CD4-positive, alpha-beta T cell (primary cell): ENCODE measurements at regions not wholly inside any gene's neighbourhood (a gene's known extent, or its start where the extent isn't known, plus 50 kb on each side); places are given as distances from the start of the nearest gene placed in this dataset.

Experiments used
- ATAC-seq: fragments of 200-7000 bp; cut with Tn5 transposase; one replicate; pipeline ENCODE4 v1.10.0; 2022; ENCODE audit warnings: mild to moderate bottlenecking; ENCODE audit not compliant: poor library complexity
- CTCF ChIA-PET: fragments of 350-600 bp; sonication (Branson Sonifier 250); formaldehyde crosslinking; loops from one replicate; lab custom pipeline; 2021; ENCODE audit warnings: antibody characterized with exemption, inconsistent platforms; lab: Charles Lee
- POLR2A ChIA-PET: fragments of 350-600 bp; sonication (Branson Sonifier 250); formaldehyde crosslinking; loops from one replicate; lab custom pipeline; 2021; ENCODE audit warnings: antibody characterized with exemption, inconsistent platforms; lab: Charles Lee
- DNase-seq, 14 experiments: peaks; one replicate each; pipeline ENCODE4 v3.0.0-alpha.2; 2013 to 2020; ENCODE audit warnings: mixed read lengths in 2 of 14
- H3K27ac ChIP-seq, 2 donors: one replicate each; pipeline versions ENCODE4 v1.5.1 to v1.7.0; 2013; ENCODE audit warnings: low read length in 2 of 2, low read depth in 1 of 2, mild to moderate bottlenecking in 1 of 2
- H3K27me3 ChIP-seq, 2 experiments: 1 replicate in 1 of 2; 2 replicates in 1 of 2; pipeline versions ENCODE4 v1.6.1 to v1.7.0; 2013; ENCODE audit warnings: low read length in 2 of 2, control low read depth in 1 of 2, mild to moderate bottlenecking in 1 of 2, moderate library complexity in 1 of 2; ENCODE audit not compliant: insufficient read depth in 2 of 2, control insufficient read depth in 1 of 2
- H3K36me3 ChIP-seq: one replicate; pipeline ENCODE4 v1.6.1; 2013; ENCODE audit warnings: low read length, control low read depth; ENCODE audit not compliant: insufficient read depth
- H3K4me1 ChIP-seq: one replicate; pipeline ENCODE4 v1.6.1; 2013; ENCODE audit warnings: low read length, control low read depth; ENCODE audit not compliant: insufficient read depth
- H3K4me3 ChIP-seq: one replicate; pipeline ENCODE4 v1.5.1; 2013; ENCODE audit warnings: mild to moderate bottlenecking, low read length, moderate library complexity
- H3K9me3 ChIP-seq, 2 experiments: 1 replicate in 1 of 2; 2 replicates in 1 of 2; pipeline versions ENCODE4 v1.6.1 to v1.7.0; 2013; ENCODE audit warnings: low read length in 2 of 2, mild to moderate bottlenecking in 2 of 2, control low read depth in 1 of 2, moderate library complexity in 1 of 2; ENCODE audit not compliant: control insufficient read depth in 1 of 2, insufficient read depth in 1 of 2
- H3K27ac Mint-ChIP-seq: one replicate; pipeline ENCODE4 v1.8.0; 2020; ENCODE audit warnings: mixed read lengths
- H3K27me3 Mint-ChIP-seq: one replicate; pipeline ENCODE4 v1.8.0; 2021; ENCODE audit warnings: mixed read lengths
- H3K36me3 Mint-ChIP-seq: one replicate; pipeline ENCODE4 v1.8.0; 2021; ENCODE audit warnings: low read depth, mixed read lengths
- H3K4me1 Mint-ChIP-seq: one replicate; pipeline ENCODE4 v1.8.0; 2021; ENCODE audit warnings: low read depth, mixed read lengths
- H3K4me3 Mint-ChIP-seq: one replicate; pipeline ENCODE4 v1.8.0; 2020; ENCODE audit warnings: mild to moderate bottlenecking, mixed read lengths
- H3K9me3 Mint-ChIP-seq: one replicate; pipeline ENCODE4 v1.8.0; 2020; ENCODE audit warnings: mixed read lengths
- CTCF ChIP-seq: fragments of 200-600 bp; IDR thresholded peaks from one replicate; pipeline ENCODE4 v1.8.0; 2022; ENCODE audit warnings: antibody characterized with exemption, mild to moderate bottlenecking
- intact Hi-C, 2 experiments: fragments of 100-400 bp; cut with DNase I in 1 of 2; cut with micrococcal nuclease in 1 of 2; formaldehyde crosslinking; loops; one replicate each; pipeline versions ENCODE4 v1.15.1 to v1.9.0; 2023 to 2025; cut with DNase I, micrococcal nuclease

DNA sequence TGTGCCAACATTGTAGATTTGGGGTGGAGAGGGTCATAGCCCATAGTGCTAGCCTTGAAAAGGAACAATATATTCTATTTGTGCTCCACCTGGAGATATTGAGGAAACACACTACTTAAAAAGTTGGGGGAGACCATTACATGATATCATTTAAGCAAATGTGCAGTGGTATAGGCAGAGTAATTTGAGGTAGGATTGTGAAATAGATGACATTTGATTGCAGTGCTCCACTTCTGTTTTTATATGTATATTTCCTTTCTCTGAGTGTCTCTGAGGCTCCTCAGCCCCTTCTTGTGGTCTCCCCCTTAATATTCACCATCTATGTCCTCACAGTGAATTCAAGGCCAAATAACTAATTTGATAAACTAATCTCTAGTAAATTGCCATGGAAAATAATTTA, 85.6 kb upstream of the NMU start:
- TF ChIP-seq CTCF = no peak
- Mint-ChIP-seq H3K36me3 (no peaks in the 10 kb centered on the region), H3K9me3 (no peaks in the 10 kb centered on the region), H3K4me1 (no peaks in the 10 kb centered on the region), H3K27me3 (peaks cover 5% of the 10 kb centered on the region), H3K4me3 (no peak overlapping the region), H3K27ac (no peak overlapping the region)
- Histone ChIP-seq H3K27ac (no peak overlapping the region), H3K4me1 (no peaks in the 10 kb centered on the region), H3K36me3 (no peaks in the 10 kb centered on the region), H3K9me3 (no peaks in the 10 kb centered on the region), H3K4me3 (no peak overlapping the region), H3K27me3 (peaks cover 0 to 3% of the 10 kb centered on the region in 2 experiments)
- DNase-seq = no peak
- no peak for ATAC-seq
- POLR2A ChIA-PET = no interaction called here
- CTCF ChIA-PET = no interaction called here
- intact Hi-C loops = no loop called here

DNA sequence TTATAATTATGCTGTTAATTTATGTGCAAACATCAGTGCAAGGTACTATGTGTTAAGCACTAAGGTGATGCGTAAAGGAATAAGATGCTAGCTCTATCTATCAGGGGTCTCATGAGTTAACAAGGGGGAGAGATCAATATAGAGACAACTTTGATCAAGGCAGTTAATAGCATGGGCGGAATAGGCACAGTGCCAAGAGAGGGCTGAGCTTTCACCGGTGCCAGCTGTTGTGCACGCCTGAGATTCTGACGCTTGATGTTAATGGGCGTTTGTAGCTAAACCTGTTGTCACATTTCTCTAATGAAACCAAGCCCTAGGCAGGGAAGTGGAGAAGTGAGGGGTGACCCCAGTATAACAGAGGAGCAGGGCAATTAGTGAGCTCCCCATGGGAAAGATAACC, 86.0 kb upstream of the NMU start:
- DNase-seq (no peak), ATAC-seq (no peak)
- no peaks in the 10 kb centered on the region for H3K36me3 ChIP-seq
- H3K9me3 Mint-ChIP-seq = no peaks in the 10 kb centered on the region
- intact Hi-C loops = no loop called here
- no peak for TF ChIP-seq CTCF
- H3K9me3 ChIP-seq = no peaks in the 10 kb centered on the region
- no peaks in the 10 kb centered on the region for H3K4me1 ChIP-seq
- H3K4me3 ChIP-seq = no peak overlapping the region
- peaks cover 5% of the 10 kb centered on the region for H3K27me3 Mint-ChIP-seq
- POLR2A ChIA-PET = no interaction called here
- H3K27ac ChIP-seq = no peak overlapping the region
- H3K36me3 Mint-ChIP-seq = no peaks in the 10 kb centered on the region
- no peak overlapping the region for H3K4me3 Mint-ChIP-seq
- H3K27ac Mint-ChIP-seq = no peak overlapping the region
- CTCF ChIA-PET = interaction anchor here (0.7 kb wide), 1 partner anchor 26 kb away, joined by 3 read pairs; no protein-coding TSS in a partner anchor
- peaks cover 0 to 1% of the 10 kb centered on the region in 2 experiments for H3K27me3 ChIP-seq
- no peaks in the 10 kb centered on the region for H3K4me1 Mint-ChIP-seq

DNA sequence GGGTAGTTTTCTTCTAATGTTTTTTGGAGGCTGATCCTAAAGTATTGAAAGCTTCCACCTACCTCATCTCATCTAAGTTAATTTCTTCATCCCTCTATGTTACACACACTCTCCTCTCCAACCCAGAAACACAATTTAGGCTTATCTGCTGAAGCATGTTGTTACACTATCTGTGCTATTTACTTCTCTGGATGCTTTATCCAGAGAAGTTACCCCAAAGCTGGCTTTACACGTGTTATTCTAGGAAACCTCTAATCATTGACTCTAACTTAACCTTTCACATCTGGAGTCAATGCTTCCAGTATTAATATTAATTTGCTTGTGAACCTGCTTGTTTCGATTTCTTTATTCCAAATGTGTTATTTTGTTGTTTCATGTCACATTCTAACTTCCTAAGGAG, 87.3 kb upstream of the NMU start:
- no peak for TF ChIP-seq CTCF
- Mint-ChIP-seq H3K9me3 (no peaks in the 10 kb centered on the region), H3K27me3 (peaks cover 5% of the 10 kb centered on the region), H3K27ac (no peak overlapping the region), H3K36me3 (no peaks in the 10 kb centered on the region), H3K4me1 (no peaks in the 10 kb centered on the region), H3K4me3 (no peak overlapping the region)
- ATAC-seq = no peak
- H3K27ac ChIP-seq = no peak overlapping the region
- no peaks in the 10 kb centered on the region for H3K9me3 ChIP-seq
- DNase-seq = no peak
- ChIA-PET POLR2A (no interaction called here), CTCF (no interaction called here)
- no peaks in the 10 kb centered on the region for H3K4me1 ChIP-seq
- intact Hi-C loops = no loop called here
- H3K36me3 ChIP-seq = no peaks in the 10 kb centered on the region
- no peak overlapping the region for H3K4me3 ChIP-seq
- H3K27me3 ChIP-seq = peaks cover 0 to 4% of the 10 kb centered on the region in 2 experiments
